Caco-2 (cell line): ENCODE measurements at regions not wholly inside any gene's neighbourhood (a gene's known extent, or its start where the extent isn't known, plus 50 kb on each side); places are given as distances from the start of the nearest gene placed in this dataset.
"Not testable (repeated sequence)": the region's sequence is repeated elsewhere in the genome, so short reads cannot be mapped to it uniquely, and the experiment has no call there.

Source experiments
- BruUV-seq: library from RNA; stranded (reverse); fragments of 400-500 nt; replicated peaks from 2 replicates; lab custom pipeline; 2021; lab: Mats Ljungman, UMichigan
- CTCF ChIA-PET: fragments of 300-600 bp; sonication (Branson Sonifier 250); formaldehyde crosslinking; loops from one replicate; lab custom pipeline; 2022; ENCODE audit warnings: antibody characterized with exemption; lab: Charles Lee
- POLR2A ChIA-PET: fragments of 300-600 bp; sonication (Branson Sonifier 250); formaldehyde crosslinking; loops from one replicate; lab custom pipeline; 2022; ENCODE audit warnings: antibody characterized with exemption; lab: Charles Lee
- DNase-seq, 2 experiments: peaks; one replicate each; pipeline versions ENCODE4 v3.0.0 to v3.0.0-alpha.2; 2020 to 2022
- H3K27me3 ChIP-seq: replicated peaks from 2 replicates; pipeline ENCODE4 v1.6.0; 2011; ENCODE audit warnings: low read length; ENCODE audit not compliant: control insufficient read depth, insufficient read depth
- H3K36me3 ChIP-seq: 2 replicates; pipeline ENCODE4 v1.5.1; 2011; ENCODE audit warnings: low read length; ENCODE audit not compliant: control insufficient read depth, insufficient read depth
- H3K4me1 ChIP-seq: fragments of 250-450 bp; sonication (Bioruptor Pico); 2 replicates; pipeline ENCODE4 v1.5.1; 2020; ENCODE audit warnings: mild to moderate bottlenecking
- H3K4me3 ChIP-seq: 2 replicates; pipeline ENCODE4 v1.5.1; 2011; ENCODE audit warnings: low read depth, mild to moderate bottlenecking, control low read depth, low read length
- H3K9me3 ChIP-seq: fragments of 250-450 bp; sonication (Bioruptor Pico); 2 replicates; pipeline ENCODE4 v1.5.1; 2020; ENCODE audit warnings: mild to moderate bottlenecking, moderate library complexity
- H3K27ac Mint-ChIP-seq: one replicate; pipeline ENCODE4 v1.8.0; 2022; ENCODE audit warnings: mixed read lengths; ENCODE audit not compliant: unreplicated experiment
- H3K27me3 Mint-ChIP-seq: one replicate; pipeline ENCODE4 v1.8.0; 2022; ENCODE audit warnings: mixed read lengths; ENCODE audit not compliant: insufficient read depth, unreplicated experiment
- H3K36me3 Mint-ChIP-seq: one replicate; pipeline ENCODE4 v1.8.0; 2022; ENCODE audit warnings: mild to moderate bottlenecking, mixed read lengths; ENCODE audit not compliant: insufficient read depth, unreplicated experiment
- H3K4me1 Mint-ChIP-seq: one replicate; pipeline ENCODE4 v1.8.0; 2022; ENCODE audit warnings: low read depth, mixed read lengths; ENCODE audit not compliant: unreplicated experiment
- H3K4me3 Mint-ChIP-seq: one replicate; pipeline ENCODE4 v1.8.0; 2022; ENCODE audit warnings: mild to moderate bottlenecking, moderate library complexity, mixed read lengths; ENCODE audit not compliant: unreplicated experiment
- H3K9me3 Mint-ChIP-seq: one replicate; pipeline ENCODE4 v1.8.0; 2022; ENCODE audit warnings: mixed read lengths; ENCODE audit not compliant: unreplicated experiment
- CTCF ChIP-seq, 2 experiments: fragments of 200-600 bp in 1 of 2; IDR thresholded peaks; 1 replicate in 1 of 2; 2 replicates in 1 of 2; pipeline versions ENCODE4 v1.5.1 to v1.8.0; 2011 to 2022; ENCODE audit warnings: antibody characterized with exemption in 1 of 2, control low read depth in 1 of 2, inconsistent platforms in 1 of 2, low read depth in 1 of 2, low read length in 1 of 2, mild to moderate bottlenecking in 1 of 2, moderate library complexity in 1 of 2; ENCODE audit not compliant: insufficient read depth in 1 of 2, severe bottlenecking in 1 of 2, unreplicated experiment in 1 of 2
- intact Hi-C: fragments of 100-400 bp; cut with micrococcal nuclease; formaldehyde crosslinking; loops from one replicate; pipeline ENCODE4 v1.10.0; 2022; ENCODE audit not compliant: unreplicated experiment

DNA sequence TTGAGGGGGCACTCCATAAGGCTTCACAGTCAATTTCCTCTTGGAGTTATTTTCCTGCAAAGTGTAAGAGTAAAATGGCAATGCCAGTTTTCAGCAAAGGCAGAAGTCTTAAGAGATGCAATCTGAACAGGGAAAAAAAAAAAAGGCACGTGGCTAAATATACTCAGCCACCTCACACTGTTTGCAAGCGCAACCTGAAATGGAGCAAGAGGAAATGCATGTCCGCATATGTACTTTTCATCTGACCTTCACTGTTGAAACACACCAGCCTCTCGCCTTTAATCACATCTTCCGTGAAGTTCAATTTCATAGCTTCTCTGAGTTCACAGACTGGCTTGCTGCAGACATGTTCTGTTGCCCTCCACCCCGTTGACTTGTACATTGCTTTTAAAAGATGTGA, 101.4 kb downstream of the KATNIP start:
- no peaks in the 10 kb centered on the region for H3K27me3 Mint-ChIP-seq
- no TSS peak for BruUV-seq
- no peak overlapping the region for H3K4me3 Mint-ChIP-seq
- H3K36me3 ChIP-seq, result no peaks in the 10 kb centered on the region
- no peaks in the 10 kb centered on the region for H3K27me3 ChIP-seq
- DNase-seq, result no peak
- no peak for TF ChIP-seq CTCF (IDR thresholded peaks at IDR 0.05; ENCODE audit: insufficient read depth in 1 of 2, low read depth in 1 of 2, low read length in 1 of 2, severe bottlenecking in 1 of 2, unreplicated experiment in 1 of 2)
- intact Hi-C loops, result no loop called here
- H3K36me3 Mint-ChIP-seq, result peaks cover 11% of the 10 kb centered on the region
- H3K4me3 ChIP-seq, result no peak overlapping the region
- no peaks in the 10 kb centered on the region for H3K9me3 Mint-ChIP-seq
- H3K4me1 Mint-ChIP-seq, result peaks cover 12% of the 10 kb centered on the region
- CTCF ChIA-PET, result interaction anchor here (0.6 kb wide), 1 partner anchor 43 kb away, joined by 7 read pairs; no protein-coding TSS in a partner anchor
- POLR2A ChIA-PET, result no interaction called here
- no peaks in the 10 kb centered on the region for H3K9me3 ChIP-seq
- H3K4me1 ChIP-seq, result no peaks in the 10 kb centered on the region
- H3K27ac Mint-ChIP-seq, result no peak overlapping the region

- H3K36me3 Mint-ChIP-seq, result peaks cover 8% of the 10 kb centered on the region
- ChIA-PET POLR2A (no interaction called here), CTCF (no interaction called here)
- H3K4me1 Mint-ChIP-seq, result no peaks in the 10 kb centered on the region
- no peaks in the 10 kb centered on the region for H3K27me3 Mint-ChIP-seq
- no TSS peak for BruUV-seq
- H3K4me3 Mint-ChIP-seq, result no peak overlapping the region
- no peaks in the 10 kb centered on the region for H3K9me3 Mint-ChIP-seq
- H3K27ac Mint-ChIP-seq, result no peak overlapping the region
- Histone ChIP-seq H3K4me3 (no peak overlapping the region), H3K36me3 (no peaks in the 10 kb centered on the region), H3K27me3 (no peaks in the 10 kb centered on the region), H3K4me1 (no peaks in the 10 kb centered on the region), H3K9me3 (no peaks in the 10 kb centered on the region)
- DNase-seq, result no peak
- intact Hi-C loops, result no loop called here
- no peak for TF ChIP-seq CTCF (IDR thresholded peaks at IDR 0.05; ENCODE audit: insufficient read depth in 1 of 2, low read depth in 1 of 2, low read length in 1 of 2, severe bottlenecking in 1 of 2, unreplicated experiment in 1 of 2)
These were observed 107.9 kb downstream of the KATNIP start for GRCh38 chr16:27657811-27658210.

GRCh38 chr16:27660507-27660906, 110.6 kb downstream of the KATNIP start:
- Mint-ChIP-seq H3K27ac (no peak overlapping the region), H3K27me3 (no peaks in the 10 kb centered on the region), H3K4me3 (no peak overlapping the region), H3K4me1 (no peaks in the 10 kb centered on the region), H3K36me3 (peaks cover 8% of the 10 kb centered on the region), H3K9me3 (no peaks in the 10 kb centered on the region)
- no peak overlapping the region for H3K4me3 ChIP-seq
- intact Hi-C loops, result no loop called here
- H3K36me3 ChIP-seq, result no peaks in the 10 kb centered on the region
- H3K9me3 ChIP-seq, result no peaks in the 10 kb centered on the region
- CTCF ChIA-PET, result no interaction called here
- no TSS peak for BruUV-seq
- no peak for DNase-seq
- no peak for TF ChIP-seq CTCF (IDR thresholded peaks at IDR 0.05; ENCODE audit: insufficient read depth in 1 of 2, low read depth in 1 of 2, low read length in 1 of 2, severe bottlenecking in 1 of 2, unreplicated experiment in 1 of 2)
- H3K27me3 ChIP-seq, result no peaks in the 10 kb centered on the region
- POLR2A ChIA-PET, result no interaction called here
- H3K4me1 ChIP-seq, result no peaks in the 10 kb centered on the region

DNA sequence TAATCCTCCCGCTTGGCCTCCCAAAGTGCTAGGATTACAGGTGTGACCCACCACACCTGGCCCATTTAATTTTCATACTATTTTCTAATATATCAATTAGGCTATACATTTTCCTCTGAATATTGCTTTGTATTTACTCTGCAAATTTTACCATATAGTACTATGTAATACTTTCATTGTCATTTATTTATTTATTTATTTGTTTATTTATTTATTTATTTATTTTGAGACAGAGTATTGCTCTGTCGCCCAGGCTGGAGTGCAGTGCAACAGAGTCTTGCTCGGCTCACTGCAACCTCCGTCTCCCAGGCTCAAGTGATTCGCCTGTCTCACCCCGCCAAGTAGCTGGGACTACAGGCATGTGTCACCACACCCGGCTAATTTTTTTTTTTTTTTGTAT, 113.3 kb downstream of the KATNIP start:
- H3K27ac Mint-ChIP-seq, H3K4me1 ChIP-seq, H3K36me3 ChIP-seq, DNase-seq, H3K9me3 ChIP-seq, H3K4me3 Mint-ChIP-seq, BruUV-seq, POLR2A ChIA-PET, H3K4me3 ChIP-seq, H3K36me3 Mint-ChIP-seq, intact Hi-C loops, H3K4me1 Mint-ChIP-seq, H3K27me3 Mint-ChIP-seq, H3K27me3 ChIP-seq, CTCF ChIA-PET, H3K9me3 Mint-ChIP-seq: not testable (repeated sequence)
